ENCODE measurements at regions not wholly inside any gene's neighbourhood (a gene's known extent, or its start where the extent isn't known, plus 50 kb on each side); places are given as distances from the start of the nearest gene placed in this dataset.

- H3K9me3 ChIP-seq = no peaks in the 10 kb centered on the region
- peaks cover 6 to 14% of the 10 kb centered on the region in 2 donors for H3K4me1 ChIP-seq (ENCODE audit: control insufficient read depth in 1 of 2, low read depth in 2 of 2)
- DNase-seq (ENCODE audit: low spot score) (no peak), ATAC-seq (ENCODE audit: insufficient number of reproducible peaks, low FRiP score, low read depth) (no peak)
- TF ChIP-seq CTCF (IDR thresholded peaks at IDR 0.05) = no peak
- no peak overlapping the region for H3K4me3 ChIP-seq
- H3K27ac ChIP-seq = no peak overlapping the region
- H3K27me3 ChIP-seq (replicated peaks; ENCODE audit: insufficient read depth) = no peaks in the 10 kb centered on the region
- H3K36me3 ChIP-seq = no peaks in the 10 kb centered on the region
Measured at GRCh38 chr2:176812246-176812775, 400.3 kb upstream of the HNRNPA3 start.

- TF ChIP-seq CTCF (IDR thresholded peaks at IDR 0.05) = no peak
- H3K4me1 ChIP-seq (ENCODE audit: control insufficient read depth in 1 of 2, low read depth in 2 of 2) = peaks cover 6 to 14% of the 10 kb centered on the region in 2 donors
- no peaks in the 10 kb centered on the region for H3K36me3 ChIP-seq
- no peaks in the 10 kb centered on the region for H3K27me3 ChIP-seq (replicated peaks; ENCODE audit: insufficient read depth)
- H3K4me3 ChIP-seq = no peak overlapping the region
- DNase-seq (ENCODE audit: low spot score) = no peak
- ATAC-seq (ENCODE audit: insufficient number of reproducible peaks, low FRiP score, low read depth) = no peak
- H3K9me3 ChIP-seq = no peaks in the 10 kb centered on the region
- no peak overlapping the region for H3K27ac ChIP-seq
Measured at GRCh38 chr2:176813156-176813555, 399.4 kb upstream of the HNRNPA3 start.

GRCh38 chr2:176813621-176814049, 399.0 kb upstream of the HNRNPA3 start:
- TF ChIP-seq CTCF (IDR thresholded peaks at IDR 0.05) = no peak
- peaks cover 6 to 14% of the 10 kb centered on the region in 2 donors for H3K4me1 ChIP-seq (ENCODE audit: control insufficient read depth in 1 of 2, low read depth in 2 of 2)
- no peaks in the 10 kb centered on the region for H3K27me3 ChIP-seq (replicated peaks; ENCODE audit: insufficient read depth)
- DNase-seq (ENCODE audit: low spot score) (no peak), ATAC-seq (ENCODE audit: insufficient number of reproducible peaks, low FRiP score, low read depth) (no peak)
- H3K27ac ChIP-seq = no peak overlapping the region
- H3K4me3 ChIP-seq = no peak overlapping the region
- no peaks in the 10 kb centered on the region for H3K9me3 ChIP-seq
- H3K36me3 ChIP-seq = no peaks in the 10 kb centered on the region

- Histone ChIP-seq H3K36me3 (no peaks in the 10 kb centered on the region), H3K27ac (no peak overlapping the region), H3K9me3 (no peaks in the 10 kb centered on the region), H3K27me3 (replicated peaks; ENCODE audit: insufficient read depth) (no peaks in the 10 kb centered on the region), H3K4me3 (no peak overlapping the region), H3K4me1 (ENCODE audit: control insufficient read depth in 1 of 2, low read depth in 2 of 2) (peaks cover 6 to 14% of the 10 kb centered on the region in 2 donors)
- no peak for DNase-seq (ENCODE audit: low spot score)
- no peak for TF ChIP-seq CTCF (IDR thresholded peaks at IDR 0.05)
- no peak for ATAC-seq (ENCODE audit: insufficient number of reproducible peaks, low FRiP score, low read depth)
Measured at GRCh38 chr2:176814274-176814673, 398.3 kb upstream of the HNRNPA3 start.

GRCh38 chr2:176814740-176815367, 397.7 kb upstream of the HNRNPA3 start:
- no peak overlapping the region for H3K27ac ChIP-seq
- H3K4me3 ChIP-seq = no peak overlapping the region
- H3K27me3 ChIP-seq (replicated peaks; ENCODE audit: insufficient read depth) = no peaks in the 10 kb centered on the region
- H3K4me1 ChIP-seq (ENCODE audit: control insufficient read depth in 1 of 2, low read depth in 2 of 2) = peaks cover 6 to 14% of the 10 kb centered on the region in 2 donors
- no peak for ATAC-seq (ENCODE audit: insufficient number of reproducible peaks, low FRiP score, low read depth)
- TF ChIP-seq CTCF (IDR thresholded peaks at IDR 0.05) = peak; percentile 60
- no peaks in the 10 kb centered on the region for H3K9me3 ChIP-seq
- no peak for DNase-seq (ENCODE audit: low spot score)
- no peaks in the 10 kb centered on the region for H3K36me3 ChIP-seq

Measured in thoracic aorta (tissue), 2 donors.